ENCODE measurements at regions not wholly inside any gene's neighbourhood (a gene's known extent, or its start where the extent isn't known, plus 50 kb on each side); places are given as distances from the start of the nearest gene placed in this dataset.

- Histone ChIP-seq H4K20me1 (ENCODE audit: insufficient read depth, low read length) (no peaks in the 10 kb centered on the region), H3K4me2 (ENCODE audit: low read depth, low read length) (no peak overlapping the region), H3K4me3 (replicated peaks in 1 of 3; ENCODE audit: insufficient read depth in 1 of 3, low read depth in 2 of 3, low read length in 3 of 3) (no peak overlapping the region), H3K9me3 (ENCODE audit: low read length) (no peaks in the 10 kb centered on the region), H3K36me3 (replicated peaks in 1 of 2; ENCODE audit: control insufficient read depth in 1 of 2, insufficient read depth in 2 of 2, low read length in 2 of 2) (no peaks in the 10 kb centered on the region), H2AFZ (ENCODE audit: low read length) (no peak overlapping the region), H3K4me1 (ENCODE audit: insufficient read depth, low read length) (peaks cover 14% of the 10 kb centered on the region), H3K27me3 (ENCODE audit: control insufficient read depth in 1 of 2, insufficient read depth in 2 of 2, low read length in 2 of 2) (no peaks in the 10 kb centered on the region), H3K79me2 (ENCODE audit: insufficient read depth, low read length) (no peaks in the 10 kb centered on the region), H3K27ac (ENCODE audit: extremely low read length, insufficient read depth, low read length) (no peak overlapping the region), H3K9ac (ENCODE audit: insufficient read depth, low read depth, low read length) (no peak overlapping the region)
- peak; percentile 86 for ATAC-seq
- 15% methylated on average over 4 of the region's 4 CpGs for WGBS (ENCODE audit: low lambda C conversion rate)
- peak; percentile 4 for FAIRE-seq
- CTCF ChIA-PET (ENCODE audit: low intra/inter-chr PET ratio, low total read pairs) = interaction anchor here (0.6 to 0.8 kb wide), 2 partner anchors 13 to 114 kb away, joined by 3 read pairs; no protein-coding TSS in a partner anchor
- peak; percentile 13 for DNase-seq (ENCODE audit: low spot score)
- in situ Hi-C loops (cut with HindIII; ENCODE audit: extremely low pct_ligation_motif_present, low pct_unique_long_range_greater_than_20kb) (no loop called here), intact Hi-C loops (cut with micrococcal nuclease; ENCODE audit: unreplicated experiment) (loop anchor here (1.0 kb wide), 1 partner anchor 115 kb away; no protein-coding TSS in a partner anchor)
- BruUV-seq (replicated peaks) = no TSS peak
- POLR2A ChIA-PET = no interaction called here
- TF ChIP-seq CSRNP1 (CRISPR knock-in tag; IDR thresholded peaks at IDR 0.05) (no peak), LRRFIP1 (CRISPR knock-in tag; conservative IDR thresholded peaks at IDR 0.05) (no peak), ZNF33B (CRISPR knock-in tag; IDR thresholded peaks at IDR 0.05) (no peak), ZBTB14 (CRISPR knock-in tag; IDR thresholded peaks at IDR 0.05) (no peak), ARID3A (IDR thresholded peaks at IDR 0.05; ENCODE audit: low read depth, low read length) (no peak), FOXJ3 (CRISPR knock-in tag; IDR thresholded peaks at IDR 0.05; ENCODE audit: borderline replicate concordance) (no peak), ZNF607 (CRISPR knock-in tag; IDR thresholded peaks at IDR 0.05; ENCODE audit: borderline replicate concordance) (no peak), TARDBP (CRISPR knock-in tag; IDR thresholded peaks at IDR 0.05) (no peak), DZIP1 (CRISPR knock-in tag; IDR thresholded peaks at IDR 0.05) (no peak), ZNF776 (CRISPR knock-in tag; IDR thresholded peaks at IDR 0.05) (no peak), MAX (IDR thresholded peaks at IDR 0.05) (no peak), GFI1 (CRISPR knock-in tag; IDR thresholded peaks at IDR 0.05; ENCODE audit: borderline replicate concordance) (no peak), SMC3 (IDR thresholded peaks at IDR 0.05; ENCODE audit: low read length) (0 out of 2 replicates have a peak, but pooled peaks have one; percentile 4), ZNF772 (CRISPR knock-in tag; IDR thresholded peaks at IDR 0.05) (no peak)
These were observed 51.3 kb upstream of the STEAP4 start for GRCh38 chr7:88357781-88358525.
